VCaP (cell line): ENCODE measurements at regions not wholly inside any gene's neighbourhood (a gene's known extent, or its start where the extent isn't known, plus 50 kb on each side); places are given as distances from the start of the nearest gene placed in this dataset.

Source experiments
- H3K27ac ChIP-seq: fragments of 450-650 bp; 2 replicates; pipeline ENCODE4 v1.5.1; 2017
- CTCF ChIP-seq: fragments of 450-650 bp; conservative IDR thresholded peaks from 2 replicates; pipeline ENCODE4 v1.5.1; 2017; ENCODE audit warnings: mild to moderate bottlenecking, moderate library complexity

DNA sequence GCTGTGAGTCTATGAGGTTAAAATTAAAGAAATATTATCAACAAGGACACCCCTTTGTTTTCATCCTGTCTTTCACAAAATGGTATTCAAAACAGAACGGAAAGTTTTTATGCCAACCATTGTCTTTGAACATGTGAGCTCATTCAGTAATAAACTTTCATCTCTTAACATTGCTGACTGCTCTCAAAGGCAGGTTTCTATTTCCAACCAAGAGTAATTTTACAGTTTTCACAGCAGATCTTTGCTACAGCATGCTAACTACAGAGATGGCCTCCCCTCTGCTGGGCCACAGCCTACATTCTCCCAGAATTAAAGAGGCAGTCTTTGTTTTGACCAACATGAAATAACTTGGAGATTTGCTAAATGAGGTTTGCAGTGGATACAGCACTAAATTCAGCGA lies 101.5 kb downstream of the DMRT2 start:
- no peak overlapping the region for H3K27ac ChIP-seq
- TF ChIP-seq CTCF = no peak

DNA sequence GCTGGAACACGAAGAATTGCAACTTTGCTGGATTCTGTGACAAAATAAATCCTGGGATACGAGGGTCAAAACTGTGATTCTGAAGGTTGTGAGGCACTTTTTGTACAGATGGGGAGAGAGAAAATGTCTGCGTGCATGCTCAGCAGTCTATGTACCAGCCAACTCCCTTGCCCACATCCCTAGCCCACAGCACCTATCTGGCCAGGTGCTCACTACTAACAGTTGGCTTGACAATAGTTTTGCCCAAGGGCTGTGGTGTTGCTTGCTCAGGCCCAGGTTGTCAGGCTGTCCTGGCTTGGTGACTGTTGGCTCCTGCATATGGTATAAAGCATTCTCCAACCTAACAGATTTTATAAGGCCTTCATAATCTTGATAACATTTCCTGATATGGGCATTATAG lies 102.0 kb downstream of the DMRT2 start:
- H3K27ac ChIP-seq = no peak overlapping the region
- TF ChIP-seq CTCF = no peak

DNA sequence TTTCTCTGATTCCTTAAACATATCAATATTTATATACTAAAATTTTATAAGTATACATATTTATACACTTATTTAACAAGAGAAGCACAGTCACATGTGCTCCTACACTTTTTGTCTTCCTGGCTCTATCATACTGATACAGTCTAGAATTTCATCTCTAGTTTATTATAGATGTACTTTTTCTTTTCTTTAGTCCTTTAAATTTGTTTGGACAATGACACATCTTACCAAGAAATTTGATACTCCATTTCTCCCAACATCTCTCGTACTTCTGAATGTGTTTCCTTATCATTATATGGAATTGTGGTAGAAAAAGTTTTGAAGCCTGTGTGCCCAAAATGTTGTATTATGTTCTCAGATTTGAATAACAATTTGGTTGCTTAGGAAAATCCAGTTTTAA lies 104.6 kb downstream of the DMRT2 start:
- TF ChIP-seq CTCF = no peak

GRCh38 chr9:1155602-1156001 lies 105.4 kb downstream of the DMRT2 start:
- H3K27ac ChIP-seq = peak overlapping the region; percentile 33
- no peak for TF ChIP-seq CTCF

More for the DNA sequence above, 104.6 kb downstream of the DMRT2 start:
- H3K27ac ChIP-seq = peak overlapping the region; percentile 33

GRCh38 chr9:1156794-1157550 lies 106.8 kb downstream of the DMRT2 start:
- no peak for TF ChIP-seq CTCF
- no peak overlapping the region for H3K27ac ChIP-seq

GRCh38 chr9:1157836-1158235 lies 107.7 kb downstream of the DMRT2 start:
- H3K27ac ChIP-seq = no peak overlapping the region

GRCh38 chr9:1170918-1171317 lies 120.8 kb downstream of the DMRT2 start:
- no peak for TF ChIP-seq CTCF
- no peak overlapping the region for H3K27ac ChIP-seq

More at GRCh38 chr9:1157836-1158235, 107.7 kb downstream of the DMRT2 start:
- no peak for TF ChIP-seq CTCF
